ENCODE measurements at regions not wholly inside any gene's neighbourhood (a gene's known extent, or its start where the extent isn't known, plus 50 kb on each side); places are given as distances from the start of the nearest gene placed in this dataset.

DNA sequence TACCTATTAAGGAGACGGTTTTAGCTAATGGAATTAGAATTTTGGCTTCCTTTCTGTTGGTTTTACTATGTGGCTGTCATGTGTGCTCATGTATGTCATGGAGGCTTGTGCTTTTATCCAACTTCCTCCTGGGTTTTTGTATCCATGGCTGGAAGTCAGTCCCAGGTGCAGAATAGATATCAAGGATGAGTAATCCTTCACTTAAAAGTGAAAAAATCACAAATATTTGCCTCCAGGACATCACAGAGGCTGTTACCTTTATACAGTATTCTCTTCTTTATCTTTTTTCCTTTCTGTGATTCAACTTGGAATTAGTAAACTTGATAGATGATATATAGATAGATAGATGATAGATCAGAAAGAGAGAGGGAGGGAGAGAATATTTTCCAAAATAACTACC is 706.8 kb downstream of the GALC start:
- WGBS, 2 donors, result 83 to 90% methylated on average over 1 of the region's 1 CpG
- intact Hi-C loops (cut with DNase I), result no loop called here
- ATAC-seq, result no peak

DNA sequence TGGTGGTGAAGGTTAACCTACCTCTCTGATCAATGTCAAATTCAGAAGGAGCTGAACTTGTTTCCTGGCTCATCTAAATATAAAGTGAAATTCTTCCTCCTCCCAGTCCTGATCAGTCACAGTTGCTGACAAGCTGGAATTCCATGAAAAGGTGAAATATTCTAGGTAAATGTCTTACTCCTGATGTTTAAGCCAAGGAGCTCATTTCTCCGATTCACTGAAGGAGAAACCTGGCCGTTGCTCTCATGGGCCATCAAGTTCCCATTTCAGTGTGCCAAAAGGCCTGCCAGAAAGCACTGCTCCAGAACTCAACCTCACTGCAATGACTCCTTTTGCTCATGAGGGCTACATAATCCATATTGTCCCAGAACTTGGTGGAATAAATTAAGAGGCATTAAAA is 707.5 kb downstream of the GALC start:
- intact Hi-C loops (cut with DNase I), result no loop called here
- Histone ChIP-seq H3K9me3 (no peaks in the 10 kb centered on the region), H3K4me3 (no peak overlapping the region), H3K4me1 (peaks cover 3% of the 10 kb centered on the region), H3K36me3 (replicated peaks in 1 of 2; ENCODE audit: insufficient read depth in 1 of 2, low read depth in 2 of 2) (no peaks in the 10 kb centered on the region), H3K27ac (no peak overlapping the region), H3K27me3 (no peaks in the 10 kb centered on the region)
- DNase-seq (no peak), ATAC-seq (no peak)
- 80 to 83% methylated on average over 2 of the region's 2 CpGs for WGBS, 2 donors
- TF ChIP-seq, protein P1, sequence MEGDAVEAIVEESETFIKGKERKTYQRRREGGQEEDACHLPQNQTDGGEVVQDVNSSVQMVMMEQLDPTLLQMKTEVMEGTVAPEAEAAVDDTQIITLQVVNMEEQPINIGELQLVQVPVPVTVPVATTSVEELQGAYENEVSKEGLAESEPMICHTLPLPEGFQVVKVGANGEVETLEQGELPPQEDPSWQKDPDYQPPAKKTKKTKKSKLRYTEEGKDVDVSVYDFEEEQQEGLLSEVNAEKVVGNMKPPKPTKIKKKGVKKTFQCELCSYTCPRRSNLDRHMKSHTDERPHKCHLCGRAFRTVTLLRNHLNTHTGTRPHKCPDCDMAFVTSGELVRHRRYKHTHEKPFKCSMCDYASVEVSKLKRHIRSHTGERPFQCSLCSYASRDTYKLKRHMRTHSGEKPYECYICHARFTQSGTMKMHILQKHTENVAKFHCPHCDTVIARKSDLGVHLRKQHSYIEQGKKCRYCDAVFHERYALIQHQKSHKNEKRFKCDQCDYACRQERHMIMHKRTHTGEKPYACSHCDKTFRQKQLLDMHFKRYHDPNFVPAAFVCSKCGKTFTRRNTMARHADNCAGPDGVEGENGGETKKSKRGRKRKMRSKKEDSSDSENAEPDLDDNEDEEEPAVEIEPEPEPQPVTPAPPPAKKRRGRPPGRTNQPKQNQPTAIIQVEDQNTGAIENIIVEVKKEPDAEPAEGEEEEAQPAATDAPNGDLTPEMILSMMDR (IDR thresholded peaks at IDR 0.05), result no peak
- no peak for TF ChIP-seq POLR2A (IDR thresholded peaks at IDR 0.05)

More for the DNA sequence above, 706.8 kb downstream of the GALC start:
- Histone ChIP-seq H3K36me3 (replicated peaks in 1 of 2; ENCODE audit: insufficient read depth in 1 of 2, low read depth in 2 of 2) (no peaks in the 10 kb centered on the region), H3K4me1 (peaks cover 3% of the 10 kb centered on the region), H3K4me3 (no peak overlapping the region), H3K27me3 (no peaks in the 10 kb centered on the region), H3K27ac (no peak overlapping the region), H3K9me3 (no peaks in the 10 kb centered on the region)
- TF ChIP-seq, protein P1 (IDR thresholded peaks at IDR 0.05), result no peak
- TF ChIP-seq POLR2A (IDR thresholded peaks at IDR 0.05), result no peak
- DNase-seq, result no peak

DNA sequence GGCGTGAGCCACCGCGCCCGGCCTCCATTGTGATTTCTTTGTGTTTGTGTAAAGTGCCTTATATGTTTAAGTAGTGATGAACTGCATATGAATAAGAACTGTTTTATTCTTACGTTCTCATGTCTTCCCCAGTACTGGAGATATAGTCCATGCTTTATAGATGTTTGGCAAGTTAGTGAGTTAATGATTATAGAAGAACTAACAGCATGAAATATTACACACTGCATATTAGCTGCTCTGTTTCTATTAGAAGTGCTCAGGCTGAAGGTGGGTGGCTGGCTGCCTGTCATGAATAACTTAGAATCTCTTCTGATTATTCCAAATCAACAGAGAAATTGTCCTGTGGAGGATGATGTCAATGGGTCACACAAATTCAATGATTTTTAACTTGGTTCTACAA is 709.4 kb downstream of the GALC start:
- no peak overlapping the region for H3K4me3 ChIP-seq
- H3K9me3 ChIP-seq, result no peaks in the 10 kb centered on the region
- no peaks in the 10 kb centered on the region for H3K36me3 ChIP-seq (replicated peaks in 1 of 2; ENCODE audit: insufficient read depth in 1 of 2, low read depth in 2 of 2)
- H3K27ac ChIP-seq, result no peak overlapping the region
- TF ChIP-seq POLR2A (IDR thresholded peaks at IDR 0.05), result no peak
- TF ChIP-seq, protein P1 (IDR thresholded peaks at IDR 0.05), result no peak
- intact Hi-C loops (cut with DNase I), result no loop called here
- H3K4me1 ChIP-seq, result peaks cover 3% of the 10 kb centered on the region
- H3K27me3 ChIP-seq, result no peaks in the 10 kb centered on the region
- DNase-seq, result no peak
- no peak for ATAC-seq
- WGBS, 2 donors, result 81 to 83% methylated on average over 5 of the region's 5 CpGs

DNA sequence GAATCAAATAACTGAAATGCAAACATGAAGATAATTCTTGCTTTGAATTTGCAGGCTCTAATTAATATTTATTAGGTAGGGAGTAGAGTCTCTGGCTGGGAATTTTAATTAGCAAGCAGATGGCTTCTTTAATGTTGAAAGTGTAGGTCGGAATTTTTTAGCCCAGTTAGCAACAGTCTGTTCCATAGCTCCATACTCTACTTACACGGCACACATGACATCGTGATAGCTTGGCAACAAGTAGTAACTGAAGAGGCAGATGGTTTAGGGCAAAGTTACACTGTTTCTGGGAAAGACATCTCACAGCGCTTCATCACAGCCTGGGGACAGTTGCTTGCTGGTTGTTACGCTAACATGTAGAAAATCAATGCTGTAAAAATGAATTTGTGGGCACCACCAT is 710.7 kb downstream of the GALC start:
- no peak overlapping the region for H3K4me3 ChIP-seq
- ATAC-seq, result no peak
- H3K4me1 ChIP-seq, result peaks cover 3% of the 10 kb centered on the region
- DNase-seq, result no peak
- 88 to 91% methylated on average over 5 of the region's 5 CpGs for WGBS, 2 donors
- no peaks in the 10 kb centered on the region for H3K36me3 ChIP-seq (replicated peaks in 1 of 2; ENCODE audit: insufficient read depth in 1 of 2, low read depth in 2 of 2)
- H3K9me3 ChIP-seq, result no peaks in the 10 kb centered on the region
- no peak for TF ChIP-seq POLR2A (IDR thresholded peaks at IDR 0.05)
- TF ChIP-seq, protein P1 (IDR thresholded peaks at IDR 0.05), result no peak
- intact Hi-C loops (cut with DNase I), result no loop called here
- no peaks in the 10 kb centered on the region for H3K27me3 ChIP-seq
- H3K27ac ChIP-seq, result no peak overlapping the region

DNA sequence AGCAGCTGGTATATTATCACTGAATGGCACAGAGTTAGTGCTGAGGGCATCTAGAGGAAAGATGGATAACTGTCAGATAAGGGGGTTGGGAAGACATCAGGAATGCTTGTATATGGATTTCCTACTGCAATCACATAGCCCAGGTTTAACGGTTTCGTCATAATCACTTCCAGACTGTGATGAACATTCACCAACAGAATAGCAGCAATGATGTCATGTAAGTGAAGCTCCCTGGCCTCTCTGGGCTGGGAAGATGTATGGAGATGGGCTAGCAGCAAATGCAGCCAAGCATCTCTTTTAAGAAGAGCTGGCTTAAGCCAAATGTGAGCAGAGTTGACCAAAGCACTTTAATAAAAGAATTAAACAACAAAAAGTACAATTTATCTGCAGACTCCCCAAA is 714.6 kb downstream of the GALC start:
- DNase-seq (no peak), ATAC-seq (no peak)
- intact Hi-C loops (cut with DNase I), result no loop called here
- H3K27me3 ChIP-seq, result no peaks in the 10 kb centered on the region
- H3K4me1 ChIP-seq, result no peaks in the 10 kb centered on the region
- H3K4me3 ChIP-seq, result no peak overlapping the region
- no peak overlapping the region for H3K27ac ChIP-seq
- 78 to 85% methylated on average over 2 of the region's 2 CpGs for WGBS, 2 donors
- TF ChIP-seq, protein P1 (IDR thresholded peaks at IDR 0.05), result no peak
- no peak for TF ChIP-seq POLR2A (IDR thresholded peaks at IDR 0.05)
- no peaks in the 10 kb centered on the region for H3K36me3 ChIP-seq (replicated peaks in 1 of 2; ENCODE audit: insufficient read depth in 1 of 2, low read depth in 2 of 2)
- no peaks in the 10 kb centered on the region for H3K9me3 ChIP-seq

Measured in body of pancreas (tissue), 4 donors.